ENCODE measurements at regions not wholly inside any gene's neighbourhood (a gene's known extent, or its start where the extent isn't known, plus 50 kb on each side); places are given as distances from the start of the nearest gene placed in this dataset.

- no peak overlapping the region for H3K4me3 ChIP-seq (ENCODE audit: low read depth, low read length)
- DNase-seq (ENCODE audit: low read depth): peak; percentile 78
- TF ChIP-seq, protein P1, sequence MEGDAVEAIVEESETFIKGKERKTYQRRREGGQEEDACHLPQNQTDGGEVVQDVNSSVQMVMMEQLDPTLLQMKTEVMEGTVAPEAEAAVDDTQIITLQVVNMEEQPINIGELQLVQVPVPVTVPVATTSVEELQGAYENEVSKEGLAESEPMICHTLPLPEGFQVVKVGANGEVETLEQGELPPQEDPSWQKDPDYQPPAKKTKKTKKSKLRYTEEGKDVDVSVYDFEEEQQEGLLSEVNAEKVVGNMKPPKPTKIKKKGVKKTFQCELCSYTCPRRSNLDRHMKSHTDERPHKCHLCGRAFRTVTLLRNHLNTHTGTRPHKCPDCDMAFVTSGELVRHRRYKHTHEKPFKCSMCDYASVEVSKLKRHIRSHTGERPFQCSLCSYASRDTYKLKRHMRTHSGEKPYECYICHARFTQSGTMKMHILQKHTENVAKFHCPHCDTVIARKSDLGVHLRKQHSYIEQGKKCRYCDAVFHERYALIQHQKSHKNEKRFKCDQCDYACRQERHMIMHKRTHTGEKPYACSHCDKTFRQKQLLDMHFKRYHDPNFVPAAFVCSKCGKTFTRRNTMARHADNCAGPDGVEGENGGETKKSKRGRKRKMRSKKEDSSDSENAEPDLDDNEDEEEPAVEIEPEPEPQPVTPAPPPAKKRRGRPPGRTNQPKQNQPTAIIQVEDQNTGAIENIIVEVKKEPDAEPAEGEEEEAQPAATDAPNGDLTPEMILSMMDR (conservative IDR thresholded peaks at IDR 0.05; ENCODE audit: low read depth, low read length): no peak
These were observed 1231.1 kb upstream of the ACO1 start for GRCh38 chr9:31153250-31153840.

GRCh38 chr9:31166516-31166915, 1217.9 kb upstream of the ACO1 start:
- DNase-seq (ENCODE audit: low read depth): no peak
- TF ChIP-seq, protein P1 (conservative IDR thresholded peaks at IDR 0.05; ENCODE audit: low read depth, low read length): no peak
- H3K4me3 ChIP-seq (ENCODE audit: low read depth, low read length): no peak overlapping the region

DNA sequence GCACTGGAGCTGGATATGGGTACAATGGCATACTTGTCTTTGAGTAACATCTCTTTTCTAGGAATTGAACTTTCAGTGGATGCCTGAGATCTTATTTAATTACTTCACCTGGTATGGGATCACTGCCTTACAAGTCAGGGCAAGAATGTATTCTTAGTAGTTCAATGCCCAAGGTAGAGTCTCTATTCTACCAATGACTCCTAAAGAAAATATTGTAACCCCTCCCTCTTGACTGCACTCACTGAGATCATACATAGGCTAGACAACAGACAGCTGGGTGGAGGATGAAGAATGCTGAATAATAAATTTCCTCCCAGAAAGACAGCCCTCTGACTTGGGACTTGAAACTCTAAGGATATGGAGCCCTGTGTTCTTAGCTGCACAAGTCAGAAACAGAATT, 1216.3 kb upstream of the ACO1 start:
- no peak overlapping the region for H3K4me3 ChIP-seq (ENCODE audit: low read depth, low read length)
- TF ChIP-seq, protein P1 (conservative IDR thresholded peaks at IDR 0.05; ENCODE audit: low read depth, low read length): no peak
- peak; percentile 22 for DNase-seq (ENCODE audit: low read depth)

DNA sequence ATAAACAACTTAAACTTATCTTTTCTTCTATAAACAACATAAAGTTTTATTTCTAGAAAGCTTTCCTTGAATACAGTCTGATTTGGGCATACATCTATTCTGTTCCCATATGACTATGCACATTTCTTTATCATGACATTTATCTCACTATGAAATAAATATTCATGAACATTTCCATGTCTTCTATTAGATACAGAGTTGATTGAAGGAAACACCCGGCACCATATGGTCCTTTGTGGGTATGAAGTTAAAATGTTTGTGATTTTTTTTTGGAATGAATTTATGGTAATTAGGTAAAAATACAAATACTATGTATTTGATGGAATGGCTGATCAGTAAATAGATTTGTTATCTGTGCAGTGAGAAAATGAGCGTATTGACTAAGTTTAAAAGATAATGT, 1209.8 kb upstream of the ACO1 start:
- TF ChIP-seq, protein P1 (conservative IDR thresholded peaks at IDR 0.05; ENCODE audit: low read depth, low read length): no peak
- DNase-seq (ENCODE audit: low read depth): no peak
- no peak overlapping the region for H3K4me3 ChIP-seq (ENCODE audit: low read depth, low read length)

DNA sequence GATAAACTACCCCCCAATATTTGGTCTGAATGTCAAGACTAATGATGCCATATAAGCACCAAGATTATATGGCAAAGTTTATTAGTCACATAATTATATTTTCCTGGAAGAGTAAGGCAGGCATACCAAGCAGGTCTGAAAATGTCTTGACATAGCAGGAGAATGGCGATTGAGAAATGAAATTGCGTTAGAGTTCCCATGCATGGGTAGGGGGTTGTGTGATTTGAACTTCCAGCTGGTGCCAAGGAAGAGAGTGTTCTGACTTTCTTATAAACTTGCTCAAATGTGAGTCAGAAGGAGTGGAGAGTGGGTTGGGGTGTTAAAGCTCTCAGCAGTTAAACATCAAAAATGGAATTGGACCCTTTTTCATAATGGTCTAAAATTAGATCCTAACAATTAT, 1200.6 kb upstream of the ACO1 start:
- DNase-seq (ENCODE audit: low read depth): peak; percentile 75
- H3K4me3 ChIP-seq (ENCODE audit: low read depth, low read length): no peak overlapping the region
- TF ChIP-seq, protein P1 (conservative IDR thresholded peaks at IDR 0.05; ENCODE audit: low read depth, low read length): no peak

DNA sequence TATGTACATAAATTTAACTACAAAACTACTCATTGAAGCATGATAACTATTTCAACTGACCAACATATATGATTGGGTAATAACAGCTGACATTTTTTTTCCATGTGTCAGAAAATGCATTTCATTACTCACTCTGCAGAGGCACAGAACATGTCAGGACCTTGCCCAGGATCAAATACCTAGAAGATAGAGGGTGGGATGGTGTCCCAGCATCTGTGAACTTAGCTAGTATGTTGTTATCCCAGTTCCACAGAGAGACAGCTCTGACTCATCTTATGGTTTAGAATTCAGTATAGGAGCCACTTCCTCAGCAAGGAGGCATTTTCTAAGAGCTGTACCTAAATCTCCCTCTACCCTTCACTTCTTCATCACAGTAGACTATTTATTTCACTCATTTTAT, 1198.6 kb upstream of the ACO1 start:
- H3K4me3 ChIP-seq (ENCODE audit: low read depth, low read length): no peak overlapping the region
- TF ChIP-seq, protein P1 (conservative IDR thresholded peaks at IDR 0.05; ENCODE audit: low read depth, low read length): no peak
- peak; percentile 97 for DNase-seq (ENCODE audit: low read depth)

DNA sequence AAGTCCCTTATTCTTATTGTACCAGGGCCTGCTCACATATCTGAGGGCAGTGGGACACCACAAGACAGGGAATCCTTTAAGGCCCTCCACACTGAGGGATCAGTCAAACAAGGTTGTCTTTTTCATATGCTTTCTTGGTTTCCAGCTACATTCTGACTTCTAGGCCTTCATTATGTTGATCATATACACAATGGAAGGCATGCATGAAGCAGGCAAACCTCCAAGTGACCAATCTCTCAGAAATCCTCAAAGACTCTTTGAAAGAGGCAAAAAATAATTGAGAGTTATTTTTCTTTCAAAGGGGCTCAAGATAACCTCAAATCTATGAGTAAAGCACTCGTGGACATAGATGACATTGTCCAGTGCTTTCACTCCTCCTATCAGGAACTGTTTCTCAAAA, 1195.9 kb upstream of the ACO1 start:
- no peak overlapping the region for H3K4me3 ChIP-seq (ENCODE audit: low read depth, low read length)
- TF ChIP-seq, protein P1 (conservative IDR thresholded peaks at IDR 0.05; ENCODE audit: low read depth, low read length): no peak
- DNase-seq (ENCODE audit: low read depth): no peak

Data from choroid plexus epithelial cell (primary cell).